ENCODE measurements at regions not wholly inside any gene's neighbourhood (a gene's known extent, or its start where the extent isn't known, plus 50 kb on each side); places are given as distances from the start of the nearest gene placed in this dataset.

GRCh38 chr6:56339524-56339923 is 92.1 kb upstream of the COL21A1 start:
- H3K4me2 ChIP-seq (ENCODE audit: low read depth, low read length), result no peak overlapping the region
- no peak overlapping the region for H3K4me3 ChIP-seq (replicated peaks in 1 of 3; ENCODE audit: insufficient read depth in 1 of 3, low read depth in 2 of 3, low read length in 3 of 3)
- no peaks in the 10 kb centered on the region for H3K36me3 ChIP-seq (replicated peaks in 1 of 2; ENCODE audit: control insufficient read depth in 1 of 2, insufficient read depth in 2 of 2, low read length in 2 of 2)
- no peak for TF ChIP-seq FOXA3 (CRISPR knock-in tag; IDR thresholded peaks at IDR 0.05)
- no peak for TF ChIP-seq ZNF567 (CRISPR knock-in tag; IDR thresholded peaks at IDR 0.05; ENCODE audit: borderline replicate concordance)
- TF ChIP-seq HMGXB4 (CRISPR knock-in tag; IDR thresholded peaks at IDR 0.05; ENCODE audit: borderline replicate concordance in 1 of 2, low read depth in 1 of 2), result no peak
- TF ChIP-seq TBL1XR1 (IDR thresholded peaks at IDR 0.05; ENCODE audit: borderline replicate concordance, low read length, partially characterized antibody), result no peak
- no peak for TF ChIP-seq ZNF569 (CRISPR knock-in tag; IDR thresholded peaks at IDR 0.05; ENCODE audit: borderline replicate concordance)
- TF ChIP-seq ZNF510 (CRISPR knock-in tag; IDR thresholded peaks at IDR 0.05; ENCODE audit: low read depth), result no peak
- no peak for TF ChIP-seq NRL (CRISPR knock-in tag; IDR thresholded peaks at IDR 0.05; ENCODE audit: borderline replicate concordance)
- no peak for TF ChIP-seq ZKSCAN5 (CRISPR knock-in tag; IDR thresholded peaks at IDR 0.05)
- TF ChIP-seq ZNF263 (CRISPR knock-in tag; IDR thresholded peaks at IDR 0.05), result no peak
- TF ChIP-seq PHF21A (CRISPR knock-in tag; IDR thresholded peaks at IDR 0.05), result no peak
- TF ChIP-seq SMARCE1 (IDR thresholded peaks at IDR 0.05; ENCODE audit: borderline replicate concordance), result no peak
- TF ChIP-seq HNRNPH1 (optimal IDR thresholded peaks at IDR 0.05; ENCODE audit: low read depth, low read length), result no peak
- TF ChIP-seq ZNF253 (CRISPR knock-in tag; IDR thresholded peaks at IDR 0.05; ENCODE audit: borderline replicate concordance), result no peak
- TF ChIP-seq ZFY (CRISPR knock-in tag; IDR thresholded peaks at IDR 0.05), result no peak
- TF ChIP-seq USF2 (IDR thresholded peaks at IDR 0.05; ENCODE audit: low read depth, low read length), result no peak
- TF ChIP-seq USF2 (CRISPR knock-in tag; IDR thresholded peaks at IDR 0.05; ENCODE audit: borderline replicate concordance), result no peak
- TF ChIP-seq RXRA (CRISPR knock-in tag; IDR thresholded peaks at IDR 0.05), result no peak
- no peak for TF ChIP-seq ZGPAT (CRISPR knock-in tag; IDR thresholded peaks at IDR 0.05)
- H3K4me1 ChIP-seq (ENCODE audit: insufficient read depth, low read length), result no peaks in the 10 kb centered on the region
- H2AFZ ChIP-seq (ENCODE audit: low read length), result no peak overlapping the region
- no peak overlapping the region for H3K27ac ChIP-seq (ENCODE audit: extremely low read length, insufficient read depth, low read length)
- no peak for ATAC-seq
- CTCF ChIA-PET (ENCODE audit: low intra/inter-chr PET ratio, low total read pairs), result no interaction called here
- H3K79me2 ChIP-seq (ENCODE audit: insufficient read depth, low read length), result no peaks in the 10 kb centered on the region
- H3K27me3 ChIP-seq (ENCODE audit: control insufficient read depth in 1 of 2, insufficient read depth in 2 of 2, low read length in 2 of 2), result peaks cover 0 to 2% of the 10 kb centered on the region in 2 experiments; a peak in 1 of 5 replicates
- H4K20me1 ChIP-seq (ENCODE audit: insufficient read depth, low read length), result no peaks in the 10 kb centered on the region
- no peaks in the 10 kb centered on the region for H3K9me3 ChIP-seq (ENCODE audit: low read length)
- DNase-seq (ENCODE audit: low spot score), result no peak
- BruUV-seq (replicated peaks), result no TSS peak
- no peak for FAIRE-seq
- in situ Hi-C loops (cut with HindIII; ENCODE audit: extremely low pct_ligation_motif_present, low pct_unique_long_range_greater_than_20kb), result no loop called here
- POLR2A ChIA-PET, result no interaction called here
- intact Hi-C loops (cut with micrococcal nuclease; ENCODE audit: unreplicated experiment), result no loop called here
- H3K9ac ChIP-seq (ENCODE audit: insufficient read depth, low read depth, low read length), result no peak overlapping the region
- WGBS (ENCODE audit: low lambda C conversion rate), result under 1% methylated on average over 3 of the region's 3 CpGs

All from HepG2 (cell line).